D721Med (cell line): ENCODE measurements at regions not wholly inside any gene's neighbourhood (a gene's known extent, or its start where the extent isn't known, plus 50 kb on each side); places are given as distances from the start of the nearest gene placed in this dataset.
A peak's percentile ranks its signal among the peaks of the same experiment; 100 is the strongest.

Experiments used
- DNase-seq: peaks from one replicate; pipeline ENCODE4 v3.0.0; 2011; ENCODE audit warnings: low spot score; ENCODE audit not compliant: insufficient read length
- FAIRE-seq: peaks from 2 replicates; lab custom pipeline; 2011; peaks lifted over from hg19 to GRCh38; lab: Jason Lieb, UNC
- CTCF ChIP-seq: IDR thresholded peaks from 2 replicates; pipeline ENCODE4 v1.5.1; 2012; ENCODE audit warnings: mild to moderate bottlenecking, control low read depth; ENCODE audit not compliant: insufficient read depth; ENCODE audit errors: missing control alignments

- no peak for FAIRE-seq
- DNase-seq = no peak
- TF ChIP-seq CTCF = no peak
Observed at GRCh38 chr2:118190474-118190873, 102.2 kb downstream of the INSIG2 start.

- DNase-seq (no peak), FAIRE-seq (no peak)
- TF ChIP-seq CTCF = no peak
Observed at GRCh38 chr2:118186858-118187254, 98.6 kb downstream of the INSIG2 start.

GRCh38 chr2:118186110-118186857 lies 98.0 kb downstream of the INSIG2 start:
- TF ChIP-seq CTCF = no peak
- FAIRE-seq = no peak
- peak; percentile 89 for DNase-seq

GRCh38 chr2:118185210-118186109 lies 97.2 kb downstream of the INSIG2 start:
- no peak for FAIRE-seq
- TF ChIP-seq CTCF = no peak
- DNase-seq = no peak

- DNase-seq = no peak
- no peak for TF ChIP-seq CTCF
- no peak for FAIRE-seq
Observed at GRCh38 chr2:118183381-118183780, 95.1 kb downstream of the INSIG2 start.

- TF ChIP-seq CTCF = no peak
- no peak for FAIRE-seq
- DNase-seq = no peak
Observed at GRCh38 chr2:118179445-118179844, 91.2 kb downstream of the INSIG2 start.

GRCh38 chr2:118177884-118178283 lies 89.6 kb downstream of the INSIG2 start:
- FAIRE-seq = no peak
- no peak for DNase-seq
- TF ChIP-seq CTCF = no peak
